Stimulated activated CD8-positive, alpha-beta memory T cell treated with anti-CD3 and anti-CD28 coated beads, Interleukin-12 subunit alpha, Interleukin-12 subunit beta, amount 100 ng/mL, for 24 hours (primary cell): ENCODE measurements at regions not wholly inside any gene's neighbourhood (a gene's known extent, or its start where the extent isn't known, plus 50 kb on each side); places are given as distances from the start of the nearest gene placed in this dataset.
"Not testable (repeated sequence)": the region's sequence is repeated elsewhere in the genome, so short reads cannot be mapped to it uniquely, and the experiment has no call there.

Experiments used
- DNase-seq: peaks from one replicate; pipeline ENCODE4 v3.0.0-alpha.2; 2020; ENCODE audit errors: extremely low read depth

- no peak for DNase-seq
Measured at GRCh38 chr7:136325027-136325426, 347.9 kb upstream of the MTPN start.

- DNase-seq: no peak
Measured at GRCh38 chr7:136324073-136324704, 347.0 kb upstream of the MTPN start.

GRCh38 chr7:136312592-136312991 lies 335.4 kb upstream of the MTPN start:
- no peak for DNase-seq

- no peak for DNase-seq
Measured at GRCh38 chr7:136309407-136309806, 332.2 kb upstream of the MTPN start.

GRCh38 chr7:136308230-136308629 lies 331.1 kb upstream of the MTPN start:
- DNase-seq: no peak

- no peak for DNase-seq
Measured at GRCh38 chr7:136303162-136303561, 326.0 kb upstream of the MTPN start.

GRCh38 chr7:136302049-136302448 lies 324.9 kb upstream of the MTPN start:
- no peak for DNase-seq

- DNase-seq: no peak
Measured at GRCh38 chr7:136294977-136295376, 317.8 kb upstream of the MTPN start.

GRCh38 chr7:136293841-136294391 lies 316.8 kb upstream of the MTPN start:
- DNase-seq: no peak

- DNase-seq: no peak
Measured at GRCh38 chr7:136293272-136293671, 316.1 kb upstream of the MTPN start.

GRCh38 chr7:136292365-136292764 lies 315.2 kb upstream of the MTPN start:
- no peak for DNase-seq

GRCh38 chr7:136290351-136290750 lies 313.2 kb upstream of the MTPN start:
- DNase-seq: no peak

- no peak for DNase-seq
Measured at GRCh38 chr7:136278057-136278456, 300.9 kb upstream of the MTPN start.

- DNase-seq: no peak
Measured at GRCh38 chr7:136275794-136276193, 298.6 kb upstream of the MTPN start.

GRCh38 chr7:136274636-136275345 lies 297.6 kb upstream of the MTPN start:
- DNase-seq: no peak

GRCh38 chr7:136272934-136273333 lies 295.8 kb upstream of the MTPN start:
- DNase-seq: no peak

- DNase-seq: no peak
Measured at GRCh38 chr7:136267822-136268221, 290.7 kb upstream of the MTPN start.

GRCh38 chr7:136266457-136266856 lies 289.3 kb upstream of the MTPN start:
- no peak for DNase-seq

- not testable (repeated sequence) for DNase-seq
Measured at GRCh38 chr7:136264304-136264703, 287.1 kb upstream of the MTPN start.

- not testable (repeated sequence) for DNase-seq
Measured at GRCh38 chr7:136263112-136263860, 286.1 kb upstream of the MTPN start.

GRCh38 chr7:136260591-136260990 lies 283.4 kb upstream of the MTPN start:
- DNase-seq: not testable (repeated sequence)

- DNase-seq: no peak
Measured at GRCh38 chr7:136259074-136259473, 281.9 kb upstream of the MTPN start.

- DNase-seq: no peak
Measured at GRCh38 chr7:136256491-136256890, 279.3 kb upstream of the MTPN start.
